HG02759 (cell line): ENCODE measurements at regions not wholly inside any gene's neighbourhood (a gene's known extent, or its start where the extent isn't known, plus 50 kb on each side); places are given as distances from the start of the nearest gene placed in this dataset.

Experiments
- ATAC-seq: cut with Tn5 transposase; IDR thresholded peaks from one replicate; pipeline ENCODE4 v1.9.1; 2021; ENCODE audit warnings: mild to moderate bottlenecking, moderate library complexity; ENCODE audit not compliant: unreplicated experiment

DNA sequence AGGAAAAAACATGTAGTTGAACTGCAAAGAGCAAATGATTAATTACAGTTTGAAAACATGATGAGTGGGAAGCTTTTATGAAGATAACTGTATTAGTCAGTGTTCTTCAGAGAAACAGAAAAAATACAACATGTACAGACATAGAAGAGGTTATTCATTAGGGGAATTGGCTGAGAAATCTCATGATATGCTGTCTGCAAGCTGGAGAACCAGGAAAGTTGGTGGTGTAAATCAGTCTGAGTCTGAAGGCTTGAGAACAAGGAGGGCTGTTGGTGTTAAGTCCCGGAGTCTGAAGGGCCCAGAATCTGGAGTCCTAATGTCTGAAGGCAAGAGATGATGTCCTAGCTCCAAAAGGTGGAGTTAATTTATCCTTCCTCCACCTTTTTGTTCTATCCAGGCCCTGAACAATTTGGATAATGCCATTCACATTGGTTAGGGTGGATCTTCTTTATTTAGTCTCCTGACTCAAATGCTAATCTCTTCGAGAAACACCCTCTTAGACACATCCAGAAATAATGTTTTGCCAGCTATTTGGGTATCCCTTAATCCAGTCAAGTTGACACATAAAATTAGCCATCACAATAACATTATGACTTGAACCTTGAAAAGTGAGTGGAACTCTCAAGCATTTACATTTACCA, 672.9 kb upstream of the PTBP2 start:
- no peak for ATAC-seq

DNA sequence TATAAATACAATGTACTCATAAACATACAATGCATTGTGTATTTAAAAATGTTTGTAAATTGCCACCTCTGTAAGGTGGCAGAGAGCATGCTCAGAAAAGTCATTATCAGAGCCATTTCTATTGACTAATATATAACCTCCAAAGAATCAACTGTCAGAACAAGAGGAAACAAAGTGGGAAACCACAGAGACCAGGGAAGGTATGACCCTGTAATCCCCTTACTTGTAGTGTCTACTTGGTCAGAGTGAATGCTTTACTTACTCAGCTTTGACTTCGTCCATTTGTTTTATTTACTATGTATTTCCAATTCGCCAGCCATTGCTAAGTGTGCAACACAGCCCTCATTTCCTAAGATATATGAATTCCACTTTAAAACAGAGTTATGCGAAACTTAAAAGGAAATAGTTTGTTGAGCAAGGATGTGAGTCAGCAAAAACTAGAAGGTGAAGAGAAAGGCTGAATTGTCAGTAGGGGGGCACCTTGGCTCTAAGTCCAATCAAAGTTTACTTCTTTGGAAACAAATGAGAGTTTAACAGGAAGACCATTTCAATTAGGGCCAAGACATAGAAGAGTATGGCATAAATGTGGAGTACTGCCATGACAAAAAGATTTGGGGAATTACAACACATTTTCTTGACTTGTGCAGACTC, 671.7 kb upstream of the PTBP2 start:
- no peak for ATAC-seq

DNA sequence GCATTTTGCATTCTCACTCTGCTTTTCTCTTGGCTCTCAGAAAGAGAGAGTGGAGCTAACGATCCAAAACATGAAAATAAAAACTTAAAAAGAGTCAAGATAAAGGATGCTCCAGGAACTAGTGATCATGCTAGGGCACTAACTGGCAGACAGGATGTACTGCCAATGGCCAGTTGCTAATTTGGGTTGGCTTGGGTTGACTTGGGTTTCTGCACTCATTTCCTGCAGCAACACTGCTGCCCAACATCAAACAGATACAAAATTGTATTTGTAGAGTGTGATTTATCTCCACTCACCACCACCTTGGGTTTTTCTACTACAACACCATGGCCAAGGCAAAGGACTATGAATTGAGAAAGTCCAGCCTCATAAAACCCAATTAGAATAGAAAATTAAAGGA, 662.3 kb upstream of the PTBP2 start:
- ATAC-seq: no peak

DNA sequence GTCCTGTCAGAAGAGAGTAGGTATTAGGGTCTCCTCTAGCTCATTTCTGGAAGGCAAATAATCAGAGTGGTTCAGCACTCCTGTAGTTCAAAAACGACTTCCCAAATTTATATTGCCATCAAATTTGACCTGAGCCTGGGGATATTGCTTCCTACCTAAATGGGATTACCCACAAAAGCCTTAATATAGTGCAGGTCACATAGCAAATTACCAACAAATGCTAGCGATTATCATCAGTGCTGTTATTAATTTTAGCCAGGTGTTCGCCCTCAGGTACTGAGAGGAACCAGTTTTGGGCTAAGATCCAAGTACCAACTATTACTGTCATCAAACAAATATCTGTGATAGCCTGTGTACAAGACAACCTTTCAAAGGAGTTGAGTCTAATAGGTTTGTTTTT, 661.8 kb upstream of the PTBP2 start:
- no peak for ATAC-seq

DNA sequence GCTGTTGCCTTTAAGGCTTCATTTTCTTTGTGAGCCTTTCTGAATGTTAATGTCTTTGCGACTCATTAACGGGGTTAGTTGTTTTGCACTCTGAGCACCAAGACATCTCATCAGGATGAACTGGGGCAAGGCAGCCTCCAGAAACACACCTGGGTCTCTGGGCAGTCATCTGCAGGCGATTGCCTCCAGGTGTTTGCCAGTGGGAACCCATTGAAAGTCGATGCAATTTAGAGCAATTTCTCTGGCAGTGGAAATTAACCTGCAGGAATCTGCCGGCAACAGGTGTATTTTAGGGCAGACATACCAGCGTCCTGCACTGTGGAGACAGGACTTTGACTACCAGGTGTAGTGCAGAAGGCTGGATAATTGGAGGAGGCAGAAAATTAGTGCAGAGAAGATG, 661.0 kb upstream of the PTBP2 start:
- ATAC-seq: no peak

DNA sequence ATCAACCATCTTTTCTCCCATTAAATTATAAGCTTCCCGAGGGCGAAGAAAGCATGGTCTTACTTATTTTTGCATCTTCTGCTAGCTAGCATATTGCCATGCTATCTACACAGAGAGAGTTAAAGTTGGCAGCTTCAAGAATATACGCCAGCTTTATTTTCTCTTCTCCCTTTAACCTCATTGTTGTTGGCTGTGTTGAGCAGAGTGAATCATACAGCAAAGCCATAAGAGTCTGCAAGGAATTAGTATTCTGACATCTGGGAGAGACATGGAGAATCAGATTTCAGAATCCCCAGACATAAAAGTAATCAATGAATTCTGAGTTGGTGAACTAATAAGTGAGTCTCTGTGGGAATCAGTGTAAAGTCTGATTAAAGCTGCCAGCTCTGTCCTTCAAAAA, 649.6 kb upstream of the PTBP2 start:
- no peak for ATAC-seq

DNA sequence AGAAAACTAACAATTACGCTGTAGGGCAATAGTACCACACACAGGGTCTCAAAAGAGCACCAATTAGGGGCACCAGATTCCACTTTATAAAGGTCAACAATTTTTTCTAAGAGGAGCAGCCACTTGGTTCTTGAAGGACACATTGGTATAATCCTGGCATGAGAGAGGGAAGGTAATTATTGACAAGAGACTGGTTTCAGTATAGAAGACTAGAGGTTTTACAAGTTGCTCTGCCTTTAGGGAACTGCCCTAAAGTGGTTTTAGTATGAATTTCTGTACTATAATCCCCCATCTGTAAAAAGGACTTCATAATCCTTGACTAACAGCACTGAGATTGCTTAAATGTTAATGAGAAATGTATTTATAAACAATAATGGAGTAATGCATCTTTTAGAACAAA, 648.5 kb upstream of the PTBP2 start:
- peak; percentile 60 for ATAC-seq

DNA sequence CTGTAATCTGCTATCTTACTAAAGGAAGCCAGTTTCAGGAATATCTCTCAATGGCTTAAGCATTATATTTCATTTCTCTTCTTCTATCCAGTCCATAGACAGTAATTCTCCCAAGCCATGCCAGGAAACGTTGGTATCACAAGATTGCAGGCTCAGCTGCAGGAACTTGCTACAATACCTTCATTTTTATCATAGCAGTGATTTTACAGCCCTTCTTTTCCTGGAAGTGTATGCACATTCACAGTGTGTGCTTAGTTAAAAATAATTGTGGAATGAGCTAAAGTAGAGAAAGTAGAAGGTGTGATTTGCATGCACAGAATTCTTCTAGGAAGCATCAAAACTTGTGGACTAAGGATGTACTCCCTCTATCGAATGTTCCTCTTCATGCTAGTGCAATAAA, 647.2 kb upstream of the PTBP2 start:
- ATAC-seq: no peak

DNA sequence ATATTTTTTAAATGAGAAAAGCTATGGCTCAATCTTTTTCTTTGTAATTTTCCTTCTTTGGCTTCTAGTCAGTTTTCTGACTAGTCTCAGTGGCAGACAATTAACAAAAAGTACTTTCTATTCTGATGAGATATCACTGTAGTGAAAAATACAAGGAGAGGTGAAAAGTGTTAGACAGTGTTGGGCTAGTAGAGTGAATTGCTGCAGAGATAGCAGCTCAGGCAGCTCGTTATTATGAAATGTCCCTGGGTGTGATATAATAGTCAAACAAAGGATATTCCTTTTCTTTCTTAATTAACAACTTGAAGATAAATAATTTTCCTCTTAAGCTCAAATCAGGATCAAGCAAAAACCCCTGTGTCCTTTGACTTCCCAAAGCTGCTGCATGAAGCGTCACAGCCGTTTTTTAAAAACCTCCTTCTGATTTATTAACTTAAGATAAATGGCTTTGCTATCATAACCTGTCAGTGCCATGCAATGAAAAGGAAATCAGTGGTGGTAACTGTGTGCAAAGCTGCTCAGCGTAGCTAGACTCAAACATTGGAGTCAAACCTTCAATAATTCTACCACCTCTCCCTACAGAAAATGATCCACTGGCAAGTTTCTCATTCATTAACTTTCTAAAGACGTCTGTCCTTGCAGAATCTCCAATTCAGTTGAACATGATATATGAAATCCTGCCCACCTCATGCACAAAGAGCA, 646.6 kb upstream of the PTBP2 start:
- no peak for ATAC-seq

DNA sequence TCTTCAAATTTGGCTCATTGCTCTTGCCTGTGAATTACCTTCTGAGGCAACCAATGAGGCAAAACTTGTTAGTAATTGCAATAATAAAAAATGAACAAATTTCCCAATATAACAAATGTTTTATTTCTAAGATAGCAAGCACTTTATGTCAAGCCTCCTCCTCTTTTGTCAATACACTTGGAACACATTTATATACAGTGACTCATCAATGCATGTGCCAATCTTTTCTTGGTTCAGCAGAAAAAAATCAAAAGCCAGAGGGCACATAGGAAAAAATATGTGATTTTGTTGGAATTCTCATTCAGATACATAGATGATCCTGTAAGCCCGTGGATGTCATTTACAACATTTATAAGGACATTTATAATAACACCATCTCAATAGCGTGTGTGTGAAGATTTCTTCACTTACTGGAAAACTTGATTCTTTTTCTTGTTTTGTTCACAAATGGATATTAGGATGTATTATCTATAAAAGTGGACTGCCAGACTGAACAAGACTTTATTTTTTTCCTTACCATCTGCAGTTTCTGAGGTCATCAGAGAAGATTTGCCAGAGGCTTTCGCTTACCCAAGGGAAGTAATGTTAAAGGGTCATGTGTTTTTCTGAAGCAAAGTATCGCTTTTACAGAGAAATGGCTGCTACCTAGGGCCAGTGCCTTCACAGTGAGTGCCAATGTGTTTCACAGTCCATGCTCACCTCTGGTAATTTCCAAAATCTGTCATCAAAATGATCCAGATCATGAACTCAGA, 645.7 kb upstream of the PTBP2 start:
- no peak for ATAC-seq

DNA sequence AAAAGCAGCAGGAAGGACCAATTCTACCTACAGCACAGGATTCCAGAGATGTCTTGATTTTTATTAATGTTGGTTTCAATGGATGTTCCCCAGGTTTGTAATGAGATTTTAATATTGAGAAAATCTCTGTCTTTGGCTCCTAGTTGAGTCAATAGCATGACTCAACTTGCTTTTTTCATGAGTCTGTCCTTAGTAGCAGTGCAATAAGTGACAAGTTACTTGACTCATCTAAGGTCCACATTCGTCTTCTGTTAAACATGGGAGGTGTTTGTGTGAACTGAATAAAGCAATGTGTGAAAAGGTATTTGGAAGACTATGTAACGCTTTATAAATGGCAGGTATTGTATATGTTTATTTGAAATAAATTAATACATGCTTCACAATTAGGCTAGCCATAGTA, 645.0 kb upstream of the PTBP2 start:
- ATAC-seq: no peak

DNA sequence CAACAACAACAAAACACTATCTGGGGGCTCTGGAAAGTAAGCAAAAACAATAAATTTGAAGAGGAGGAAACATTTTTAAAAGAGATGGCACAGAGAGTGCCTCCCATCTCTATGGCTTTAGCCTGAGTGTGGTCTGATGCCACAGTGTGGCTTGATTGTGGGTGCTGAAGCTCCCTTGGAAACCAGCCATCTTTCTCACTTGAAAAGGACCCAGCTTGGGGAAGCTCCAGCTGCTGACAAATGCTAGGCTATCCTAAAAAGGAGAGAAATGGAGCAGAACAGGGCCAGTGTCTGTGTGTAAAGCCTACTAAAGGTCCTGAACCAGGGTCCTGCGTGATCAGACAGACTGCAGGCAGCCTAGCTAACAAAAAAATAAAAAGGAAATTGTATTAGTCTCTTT, 642.0 kb upstream of the PTBP2 start:
- ATAC-seq: no peak

DNA sequence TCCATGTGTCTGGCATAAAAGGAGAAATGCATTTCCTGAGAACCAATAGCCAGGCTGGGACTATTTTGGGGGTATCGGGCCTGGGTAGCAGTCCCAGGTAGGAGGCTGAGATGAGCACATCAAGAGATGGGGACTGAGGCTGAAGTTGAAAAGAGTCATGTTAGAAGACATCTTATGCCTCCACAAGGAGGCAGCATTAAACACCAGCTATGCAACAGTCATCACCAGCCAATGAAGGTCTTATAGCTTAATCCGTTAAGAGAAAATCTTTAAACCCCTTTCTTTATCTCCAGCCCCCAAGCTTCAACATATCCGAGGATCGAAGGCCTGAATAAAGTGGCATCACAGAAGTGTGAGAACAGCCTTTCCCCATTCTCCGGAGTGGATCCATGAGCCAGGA, 640.7 kb upstream of the PTBP2 start:
- no peak for ATAC-seq

DNA sequence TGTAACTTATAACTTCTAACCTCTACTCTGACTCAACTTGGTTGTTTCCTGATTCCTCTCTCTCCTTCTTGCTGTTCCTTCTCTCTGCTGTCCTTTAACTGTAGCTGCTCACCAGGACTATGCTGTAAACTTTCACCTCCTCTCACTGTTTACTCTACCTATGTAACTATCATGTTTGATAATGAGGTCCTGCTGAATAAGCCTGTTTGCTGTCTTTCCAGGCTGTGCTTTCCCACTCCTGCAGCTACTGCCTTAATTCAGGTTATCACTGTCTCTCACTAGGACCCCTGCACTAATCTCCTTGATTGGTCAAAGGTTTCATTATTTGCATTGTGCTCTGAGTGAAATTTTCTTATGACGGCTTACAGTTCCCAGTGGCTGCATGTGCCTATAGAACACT, 633.9 kb upstream of the PTBP2 start:
- ATAC-seq: no peak

DNA sequence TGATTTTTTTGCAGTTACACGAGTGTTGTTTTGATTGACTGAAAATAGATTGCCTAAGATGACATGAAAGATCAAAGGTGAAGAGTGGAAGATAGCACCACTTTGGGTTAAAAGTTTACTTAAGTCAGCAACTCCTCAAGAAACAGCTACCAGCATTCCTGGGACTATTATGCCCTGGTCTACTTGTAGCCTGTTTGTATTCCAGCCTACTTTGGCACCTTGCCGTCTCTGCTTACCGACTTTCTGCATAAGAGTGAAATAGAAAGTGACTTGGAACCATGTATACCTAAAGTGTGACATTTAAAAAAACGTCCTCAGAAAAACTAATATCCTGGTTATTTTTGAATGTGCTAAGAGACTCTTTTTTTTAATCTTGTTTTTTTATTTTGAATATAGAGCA, 631.5 kb upstream of the PTBP2 start:
- no peak for ATAC-seq

DNA sequence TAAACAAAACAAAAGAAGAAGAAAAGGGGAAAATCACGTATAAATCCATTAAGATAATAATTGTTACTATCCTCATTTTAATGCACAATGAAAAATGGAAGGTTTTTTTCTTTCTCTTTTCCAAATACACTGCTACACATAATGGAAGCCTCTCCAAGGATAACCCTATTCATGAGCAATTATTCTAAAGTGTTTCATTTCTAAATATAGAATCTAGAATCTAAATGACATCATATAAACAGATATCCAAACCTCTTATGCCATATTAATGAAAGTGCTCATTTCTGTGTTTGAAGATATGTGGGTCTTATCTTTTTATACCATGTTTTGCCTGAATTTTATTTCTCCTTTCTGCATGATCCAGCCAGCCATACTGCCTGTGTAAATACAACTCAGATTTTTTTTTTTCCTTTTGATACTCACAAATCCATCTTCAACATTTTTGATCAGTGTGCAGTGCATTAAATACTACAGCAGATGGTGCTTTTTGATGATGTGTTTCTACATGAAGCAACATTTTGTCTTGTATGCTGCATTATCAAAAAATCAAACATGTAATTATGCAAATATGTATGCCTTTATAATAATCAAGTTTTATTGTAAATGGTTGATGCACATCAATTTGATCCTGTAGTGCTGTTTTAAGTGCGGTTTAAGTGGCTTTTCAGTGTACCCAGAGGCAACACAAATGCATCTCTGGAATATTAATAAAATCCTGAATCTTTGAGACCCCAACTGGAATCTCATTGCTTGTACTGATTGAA, 625.6 kb upstream of the PTBP2 start:
- no peak for ATAC-seq

DNA sequence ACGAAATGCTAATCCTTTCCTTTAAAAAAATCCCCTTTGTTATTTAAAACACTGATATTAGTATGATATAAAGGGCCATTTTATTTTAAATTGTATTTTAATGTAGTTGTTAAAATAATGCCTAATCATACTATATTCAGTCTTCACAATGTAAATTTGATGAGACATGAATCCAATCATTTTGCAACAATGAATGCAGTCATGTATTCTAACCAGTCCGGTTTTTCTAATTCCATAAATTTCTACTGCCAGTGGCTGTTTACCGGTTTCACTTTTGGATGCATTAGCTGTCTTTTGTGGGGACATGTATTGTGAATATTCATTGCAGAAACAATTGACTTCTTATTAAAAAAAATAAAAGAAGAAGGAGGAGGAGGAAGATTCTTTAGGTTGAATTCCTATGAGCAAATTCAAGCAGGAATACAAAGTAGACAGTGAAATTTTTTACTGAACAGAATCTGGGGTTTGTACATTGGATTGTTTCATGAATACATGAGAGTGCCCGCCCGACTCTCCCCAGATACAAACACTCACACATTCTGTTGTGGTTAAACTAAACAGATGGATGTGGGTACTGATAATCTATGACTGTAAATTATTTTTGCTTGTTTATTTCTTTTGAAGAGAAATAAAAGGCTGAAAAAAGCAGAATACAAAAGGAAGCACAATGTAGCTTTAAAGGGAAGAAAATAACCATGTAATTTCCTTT, 624.8 kb upstream of the PTBP2 start:
- ATAC-seq: no peak

DNA sequence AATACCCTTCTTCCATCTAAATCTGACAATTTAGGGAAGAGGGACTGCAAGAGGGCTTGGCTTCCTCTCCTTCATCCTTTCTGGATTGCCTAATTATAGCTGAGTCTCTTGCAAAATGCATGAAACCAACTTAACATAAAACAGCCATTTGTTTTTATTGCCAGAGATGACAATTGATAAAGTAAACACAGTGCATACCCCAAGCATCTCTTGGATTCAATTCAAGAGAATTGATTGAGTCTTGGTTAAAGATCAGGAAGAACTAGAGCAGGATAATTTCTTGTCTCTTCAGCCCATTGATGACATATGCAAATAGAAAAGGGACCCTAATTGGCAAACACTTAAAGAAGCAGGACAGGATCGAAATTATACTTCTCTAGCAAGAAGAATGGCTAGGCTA, 617.1 kb upstream of the PTBP2 start:
- ATAC-seq: no peak

DNA sequence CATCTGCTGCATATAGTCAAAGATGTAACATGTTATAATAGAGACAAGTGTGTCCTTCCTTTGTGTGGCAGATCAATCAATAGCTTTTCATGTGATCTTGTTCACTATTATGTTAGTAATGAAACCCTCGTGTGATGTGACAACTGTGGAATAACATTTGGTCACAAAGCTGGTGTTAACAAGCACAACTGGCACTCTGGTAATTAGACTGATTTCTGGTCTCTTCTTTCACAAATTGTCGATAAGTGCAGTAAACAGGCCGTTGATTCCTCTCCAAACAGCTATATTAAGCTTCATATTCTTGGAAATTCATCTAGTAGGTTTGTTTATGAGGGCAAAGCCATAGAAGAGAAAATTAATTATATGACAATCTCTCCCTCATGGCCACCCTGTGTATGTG, 616.7 kb upstream of the PTBP2 start:
- ATAC-seq: no peak

DNA sequence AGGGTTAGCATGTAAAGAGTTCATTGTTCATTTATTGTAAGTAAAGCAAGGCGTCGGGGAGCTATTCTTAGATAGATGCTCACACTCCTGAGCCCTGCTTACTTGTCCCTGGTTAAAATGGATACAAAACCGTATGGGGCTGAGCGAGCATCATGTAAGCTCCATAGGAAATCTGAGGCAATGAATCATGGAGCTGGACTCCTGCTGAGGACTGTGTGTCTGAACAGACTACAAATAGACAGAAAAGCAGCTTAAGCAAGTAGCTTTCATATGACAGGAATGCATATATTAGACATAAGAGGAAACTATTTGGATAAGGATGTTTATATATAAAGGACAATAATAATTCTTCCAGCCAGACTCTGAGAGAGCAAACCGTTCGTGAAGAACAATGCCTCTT, 604.9 kb upstream of the PTBP2 start:
- no peak for ATAC-seq
